ENCODE measurements at regions not wholly inside any gene's neighbourhood (a gene's known extent, or its start where the extent isn't known, plus 50 kb on each side); places are given as distances from the start of the nearest gene placed in this dataset.

- H3K36me3 ChIP-seq (ENCODE audit: low read depth) = no peaks in the 10 kb centered on the region
- H3K9me3 ChIP-seq (ENCODE audit: severe bottlenecking) = no peaks in the 10 kb centered on the region
- ATAC-seq (ENCODE audit: low read depth) = no peak
- no peak overlapping the region for H3K4me3 ChIP-seq (ENCODE audit: severe bottlenecking)
- DNase-seq (ENCODE audit: low spot score) = no peak
- no peak overlapping the region for H3K27ac ChIP-seq (ENCODE audit: poor library complexity, severe bottlenecking)
- no peaks in the 10 kb centered on the region for H3K27me3 ChIP-seq (ENCODE audit: insufficient read depth, poor library complexity, severe bottlenecking)
- no peak for TF ChIP-seq CTCF (IDR thresholded peaks at IDR 0.05; ENCODE audit: poor library complexity, severe bottlenecking)
- no peaks in the 10 kb centered on the region for H3K4me1 ChIP-seq (ENCODE audit: insufficient read depth, poor library complexity, severe bottlenecking)
These were observed 246.0 kb downstream of the PMP22 start for GRCh38 chr17:15019158-15019557.

- DNase-seq (ENCODE audit: low spot score) = no peak
- Histone ChIP-seq H3K36me3 (ENCODE audit: low read depth) (no peaks in the 10 kb centered on the region), H3K27me3 (ENCODE audit: insufficient read depth, poor library complexity, severe bottlenecking) (no peaks in the 10 kb centered on the region), H3K4me1 (ENCODE audit: insufficient read depth, poor library complexity, severe bottlenecking) (no peaks in the 10 kb centered on the region), H3K27ac (ENCODE audit: poor library complexity, severe bottlenecking) (no peak overlapping the region), H3K9me3 (ENCODE audit: severe bottlenecking) (no peaks in the 10 kb centered on the region), H3K4me3 (ENCODE audit: severe bottlenecking) (no peak overlapping the region)
- no peak for ATAC-seq (ENCODE audit: low read depth)
- no peak for TF ChIP-seq CTCF (IDR thresholded peaks at IDR 0.05; ENCODE audit: poor library complexity, severe bottlenecking)
These were observed 252.7 kb downstream of the PMP22 start for GRCh38 chr17:15012351-15012980.

GRCh38 chr17:15009087-15009486 is 256.0 kb downstream of the PMP22 start:
- H3K27me3 ChIP-seq (ENCODE audit: insufficient read depth, poor library complexity, severe bottlenecking) = no peaks in the 10 kb centered on the region
- DNase-seq (ENCODE audit: low spot score) = no peak
- no peaks in the 10 kb centered on the region for H3K36me3 ChIP-seq (ENCODE audit: low read depth)
- H3K4me1 ChIP-seq (ENCODE audit: insufficient read depth, poor library complexity, severe bottlenecking) = no peaks in the 10 kb centered on the region
- ATAC-seq (ENCODE audit: low read depth) = no peak
- no peak overlapping the region for H3K4me3 ChIP-seq (ENCODE audit: severe bottlenecking)
- TF ChIP-seq CTCF (IDR thresholded peaks at IDR 0.05; ENCODE audit: poor library complexity, severe bottlenecking) = no peak
- no peak overlapping the region for H3K27ac ChIP-seq (ENCODE audit: poor library complexity, severe bottlenecking)
- H3K9me3 ChIP-seq (ENCODE audit: severe bottlenecking) = no peaks in the 10 kb centered on the region

GRCh38 chr17:15007147-15007553 is 258.0 kb downstream of the PMP22 start:
- Histone ChIP-seq H3K27me3 (ENCODE audit: insufficient read depth, poor library complexity, severe bottlenecking) (no peaks in the 10 kb centered on the region), H3K36me3 (ENCODE audit: low read depth) (no peaks in the 10 kb centered on the region), H3K4me1 (ENCODE audit: insufficient read depth, poor library complexity, severe bottlenecking) (no peaks in the 10 kb centered on the region), H3K9me3 (ENCODE audit: severe bottlenecking) (no peaks in the 10 kb centered on the region), H3K4me3 (ENCODE audit: severe bottlenecking) (no peak overlapping the region), H3K27ac (ENCODE audit: poor library complexity, severe bottlenecking) (no peak overlapping the region)
- TF ChIP-seq CTCF (IDR thresholded peaks at IDR 0.05; ENCODE audit: poor library complexity, severe bottlenecking) = no peak
- DNase-seq (ENCODE audit: low spot score) (no peak), ATAC-seq (ENCODE audit: low read depth) (no peak)

GRCh38 chr17:15006421-15007128 is 258.6 kb downstream of the PMP22 start:
- Histone ChIP-seq H3K9me3 (ENCODE audit: severe bottlenecking) (no peaks in the 10 kb centered on the region), H3K27me3 (ENCODE audit: insufficient read depth, poor library complexity, severe bottlenecking) (no peaks in the 10 kb centered on the region), H3K4me3 (ENCODE audit: severe bottlenecking) (no peak overlapping the region), H3K4me1 (ENCODE audit: insufficient read depth, poor library complexity, severe bottlenecking) (no peaks in the 10 kb centered on the region), H3K27ac (ENCODE audit: poor library complexity, severe bottlenecking) (no peak overlapping the region), H3K36me3 (ENCODE audit: low read depth) (no peaks in the 10 kb centered on the region)
- ATAC-seq (ENCODE audit: low read depth) (no peak), DNase-seq (ENCODE audit: low spot score) (no peak)
- no peak for TF ChIP-seq CTCF (IDR thresholded peaks at IDR 0.05; ENCODE audit: poor library complexity, severe bottlenecking)

All from RWPE2 (cell line).